ENCODE measurements at regions not wholly inside any gene's neighbourhood (a gene's known extent, or its start where the extent isn't known, plus 50 kb on each side); places are given as distances from the start of the nearest gene placed in this dataset.

GRCh38 chr7:4602905-4603842 is 78.9 kb upstream of the FOXK1 start:
- no peak for TF ChIP-seq TEAD4 (IDR thresholded peaks at IDR 0.05)
- TF ChIP-seq ZBTB7A (IDR thresholded peaks at IDR 0.05; ENCODE audit: low read depth): no peak
- no peak for TF ChIP-seq MAX (IDR thresholded peaks at IDR 0.05)
- no peak for TF ChIP-seq YY1 (IDR thresholded peaks at IDR 0.05; ENCODE audit: low read depth)
- TF ChIP-seq CEBPB (IDR thresholded peaks at IDR 0.05): no peak
